SU-DHL-6 (cell line): ENCODE measurements at regions not wholly inside any gene's neighbourhood (a gene's known extent, or its start where the extent isn't known, plus 50 kb on each side); places are given as distances from the start of the nearest gene placed in this dataset.

ENCODE experiments used
- H2AFZ ChIP-seq: fragments of 200-600 bp; sonication (generic); 2 replicates; pipeline ENCODE4 v1.6.1; 2014; ENCODE audit warnings: low read depth, mild to moderate bottlenecking, moderate library complexity, mixed read lengths, antibody characterized with exemption, low read length; ENCODE audit not compliant: severe bottlenecking
- H3F3A ChIP-seq: fragments of 200-600 bp; shearing (Covaris generic); 2 replicates; pipeline ENCODE4 v1.6.0; 2016; ENCODE audit warnings: antibody characterized with exemption, mild to moderate bottlenecking; ENCODE audit not compliant: insufficient read depth
- H3K27ac ChIP-seq: fragments of 200-600 bp; sonication (generic); 2 replicates; pipeline ENCODE4 v1.5.1; 2016; ENCODE audit warnings: low read depth, mild to moderate bottlenecking, low read length, moderate library complexity, mixed read lengths
- H3K27me3 ChIP-seq: fragments of 200-600 bp; sonication (generic), shearing (Covaris generic); 2 replicates; pipeline ENCODE4 v1.6.0; 2014; ENCODE audit warnings: mild to moderate bottlenecking, low read length
- H3K36me3 ChIP-seq: fragments of 200-600 bp; sonication (generic); 2 replicates; pipeline ENCODE4 v1.6.1; 2014; ENCODE audit warnings: mild to moderate bottlenecking, low read length, mixed read lengths
- H3K4me2 ChIP-seq: fragments of 300-600, 200-600 bp; shearing (Covaris generic), sonication (generic); 2 replicates; pipeline ENCODE4 v1.6.0; 2014; ENCODE audit warnings: low read length, low read depth, mild to moderate bottlenecking; ENCODE audit not compliant: poor library complexity, severe bottlenecking
- H3K4me3 ChIP-seq: fragments of 200-600 bp; sonication (generic); 2 replicates; pipeline ENCODE4 v1.5.1; 2014; ENCODE audit warnings: antibody characterized with exemption, low read length, mild to moderate bottlenecking, mixed read lengths; ENCODE audit not compliant: insufficient read depth, poor library complexity, severe bottlenecking
- H3K79me2 ChIP-seq: fragments of 200-600 bp; sonication (generic); 2 replicates; pipeline ENCODE4 v1.6.1; 2014; ENCODE audit warnings: mild to moderate bottlenecking, low read length, moderate library complexity; ENCODE audit not compliant: insufficient read depth
- H3K9ac ChIP-seq: fragments of 200-600 bp; sonication (generic); 2 replicates; pipeline ENCODE4 v1.7.0; 2014; ENCODE audit warnings: mild to moderate bottlenecking, low read length
- H3K9me2 ChIP-seq: fragments of 200-600 bp; sonication (generic); replicated peaks from 2 replicates; pipeline ENCODE4 v1.6.1; 2014; ENCODE audit warnings: low read length; ENCODE audit not compliant: insufficient read depth
- H3K9me3 ChIP-seq: fragments of 200-600 bp; sonication (generic); 2 replicates; pipeline ENCODE4 v1.6.1; 2014; ENCODE audit warnings: low read length, mixed read lengths; ENCODE audit not compliant: insufficient read depth
- H4K20me1 ChIP-seq: fragments of 200-600 bp; sonication (generic); 2 replicates; pipeline ENCODE4 v1.6.1; 2014; ENCODE audit warnings: low read depth, mild to moderate bottlenecking, antibody characterized with exemption, low read length, moderate library complexity, mixed read lengths
- CTCF ChIP-seq: fragments of 200-600 bp; sonication (generic); IDR thresholded peaks from one replicate; pipeline ENCODE4 v1.5.1; 2017; ENCODE audit warnings: antibody characterized with exemption, mild to moderate bottlenecking, low read length, moderate library complexity; ENCODE audit not compliant: insufficient read depth, poor library complexity, severe bottlenecking
- EZH2phosphoT487 ChIP-seq: fragments of 200-600 bp; sonication (generic), shearing (Covaris generic); conservative IDR thresholded peaks from 2 replicates; pipeline ENCODE4 v1.6.1; 2018; ENCODE audit warnings: mild to moderate bottlenecking, antibody characterized with exemption, low read length, moderate library complexity, mixed read lengths

- H4K20me1 ChIP-seq = no peaks in the 10 kb centered on the region
- no peak overlapping the region for H3K4me2 ChIP-seq
- no peaks in the 10 kb centered on the region for H3K9me2 ChIP-seq
- TF ChIP-seq EZH2phosphoT487 = no peak
- no peak for TF ChIP-seq CTCF
- no peak overlapping the region for H3K4me3 ChIP-seq
- H3K9ac ChIP-seq = no peak overlapping the region
- no peaks in the 10 kb centered on the region for H3K9me3 ChIP-seq
- no peaks in the 10 kb centered on the region for H3K36me3 ChIP-seq
- H3K79me2 ChIP-seq = no peaks in the 10 kb centered on the region
- no peaks in the 10 kb centered on the region for H3K27me3 ChIP-seq
- H3K27ac ChIP-seq = no peak overlapping the region
- no peaks in the 10 kb centered on the region for H3F3A ChIP-seq
- no peak overlapping the region for H2AFZ ChIP-seq
Observed at GRCh38 chr5:136714286-136714685, 348.9 kb upstream of the TRPC7 start.

- Histone ChIP-seq H3K9me2 (no peaks in the 10 kb centered on the region), H3K27ac (no peak overlapping the region), H3K9ac (no peak overlapping the region), H3F3A (no peaks in the 10 kb centered on the region), H3K36me3 (no peaks in the 10 kb centered on the region), H3K4me2 (no peak overlapping the region), H3K4me3 (no peak overlapping the region), H3K79me2 (no peaks in the 10 kb centered on the region), H3K9me3 (no peaks in the 10 kb centered on the region), H3K27me3 (no peaks in the 10 kb centered on the region), H2AFZ (no peak overlapping the region), H4K20me1 (no peaks in the 10 kb centered on the region)
- TF ChIP-seq EZH2phosphoT487 (no peak), CTCF (no peak)
Observed at GRCh38 chr5:136712628-136713027, 347.3 kb upstream of the TRPC7 start.

- TF ChIP-seq EZH2phosphoT487 (no peak), CTCF (no peak)
- H2AFZ ChIP-seq = no peak overlapping the region
- no peaks in the 10 kb centered on the region for H3K36me3 ChIP-seq
- no peak overlapping the region for H3K4me2 ChIP-seq
- H3K27me3 ChIP-seq = no peaks in the 10 kb centered on the region
- no peak overlapping the region for H3K4me3 ChIP-seq
- no peak overlapping the region for H3K27ac ChIP-seq
- no peaks in the 10 kb centered on the region for H4K20me1 ChIP-seq
- no peaks in the 10 kb centered on the region for H3K9me3 ChIP-seq
- no peaks in the 10 kb centered on the region for H3F3A ChIP-seq
- H3K79me2 ChIP-seq = no peaks in the 10 kb centered on the region
- H3K9ac ChIP-seq = no peak overlapping the region
- no peaks in the 10 kb centered on the region for H3K9me2 ChIP-seq
Observed at GRCh38 chr5:136710834-136711233, 345.5 kb upstream of the TRPC7 start.
